ENCODE measurements at regions not wholly inside any gene's neighbourhood (a gene's known extent, or its start where the extent isn't known, plus 50 kb on each side); places are given as distances from the start of the nearest gene placed in this dataset.

DNA sequence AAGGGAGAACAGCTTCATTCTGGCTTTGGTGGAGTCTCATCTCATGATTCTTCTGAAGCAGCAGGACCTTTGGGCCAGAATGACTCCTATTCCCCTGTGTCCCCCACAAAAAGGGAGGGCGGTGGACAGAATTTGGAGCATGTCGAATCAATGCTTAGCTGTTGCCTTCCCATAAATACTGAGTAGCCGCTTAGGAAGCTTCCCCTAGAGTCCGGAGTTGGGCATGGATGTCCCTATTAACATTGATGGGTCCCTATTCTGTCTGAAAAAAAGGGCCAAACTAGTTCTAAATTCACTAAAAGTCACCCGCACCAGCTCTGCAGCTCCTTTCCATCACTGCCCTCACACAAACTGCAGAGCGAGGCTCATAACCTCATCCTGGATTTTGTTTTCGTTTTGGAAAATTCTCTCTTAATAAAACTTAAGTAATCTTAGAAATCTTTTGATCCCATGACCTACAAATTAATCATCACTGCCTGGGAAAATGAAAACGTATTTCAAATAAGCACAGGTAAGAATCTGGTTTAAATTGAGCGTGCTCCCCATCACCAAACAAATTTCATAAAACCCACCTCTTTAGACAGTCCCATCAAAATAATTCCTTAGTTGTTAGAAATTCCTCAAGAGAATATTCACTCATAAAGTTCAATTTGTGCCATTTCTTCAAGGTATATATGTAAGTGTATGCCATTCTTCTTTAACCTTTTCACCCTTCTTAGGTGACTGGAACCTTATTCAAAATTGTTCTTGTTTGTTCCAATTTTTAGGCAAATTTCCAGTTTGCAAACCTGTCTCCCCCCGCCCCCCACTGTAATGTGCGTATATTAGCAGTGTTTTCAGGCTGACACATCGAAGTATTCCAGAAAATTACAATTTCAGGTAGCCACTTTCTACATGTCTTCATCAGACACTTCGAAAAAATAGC lies 53.3 kb upstream of the NKAP start:
- Histone ChIP-seq H3K9ac (ENCODE audit: low read depth in 1 of 2, low read length in 2 of 2) (no peak overlapping the region), H3K36me3 (ENCODE audit: control insufficient read depth in 2 of 2, insufficient read depth in 2 of 2, low read length in 2 of 2) (no peaks in the 10 kb centered on the region), H3K9me3 (ENCODE audit: control insufficient read depth in 2 of 2, low read length in 2 of 2) (no peaks in the 10 kb centered on the region), H3K4me1 (ENCODE audit: control insufficient read depth in 2 of 2, insufficient read depth in 2 of 2, low read length in 2 of 2) (no peaks in the 10 kb centered on the region), H3K27ac (ENCODE audit: low read depth in 2 of 2, low read length in 2 of 2) (no peak overlapping the region), H3K4me3 (ENCODE audit: low read length in 2 of 2) (no peak overlapping the region), H3K27me3 (ENCODE audit: control insufficient read depth in 2 of 2, insufficient read depth in 2 of 2, low read length in 2 of 2) (peaks cover 52 to 57% of the 10 kb centered on the region in 2 donors)

GRCh38 chrX:119996069-119996468 lies 52.5 kb upstream of the NKAP start:
- H3K36me3 ChIP-seq (ENCODE audit: control insufficient read depth in 2 of 2, insufficient read depth in 2 of 2, low read length in 2 of 2) = no peaks in the 10 kb centered on the region
- peaks cover 59 to 60% of the 10 kb centered on the region in 2 donors for H3K27me3 ChIP-seq (ENCODE audit: control insufficient read depth in 2 of 2, insufficient read depth in 2 of 2, low read length in 2 of 2)
- no peaks in the 10 kb centered on the region for H3K9me3 ChIP-seq (ENCODE audit: control insufficient read depth in 2 of 2, low read length in 2 of 2)
- H3K27ac ChIP-seq (ENCODE audit: low read depth in 2 of 2, low read length in 2 of 2) = no peak overlapping the region
- H3K9ac ChIP-seq (ENCODE audit: low read depth in 1 of 2, low read length in 2 of 2) = no peak overlapping the region
- no peaks in the 10 kb centered on the region for H3K4me1 ChIP-seq (ENCODE audit: control insufficient read depth in 2 of 2, insufficient read depth in 2 of 2, low read length in 2 of 2)
- H3K4me3 ChIP-seq (ENCODE audit: low read length in 2 of 2) = no peak overlapping the region
